ENCODE measurements at regions not wholly inside any gene's neighbourhood (a gene's known extent, or its start where the extent isn't known, plus 50 kb on each side); places are given as distances from the start of the nearest gene placed in this dataset.
"Not testable (repeated sequence)": the region's sequence is repeated elsewhere in the genome, so short reads cannot be mapped to it uniquely, and the experiment has no call there.

DNA sequence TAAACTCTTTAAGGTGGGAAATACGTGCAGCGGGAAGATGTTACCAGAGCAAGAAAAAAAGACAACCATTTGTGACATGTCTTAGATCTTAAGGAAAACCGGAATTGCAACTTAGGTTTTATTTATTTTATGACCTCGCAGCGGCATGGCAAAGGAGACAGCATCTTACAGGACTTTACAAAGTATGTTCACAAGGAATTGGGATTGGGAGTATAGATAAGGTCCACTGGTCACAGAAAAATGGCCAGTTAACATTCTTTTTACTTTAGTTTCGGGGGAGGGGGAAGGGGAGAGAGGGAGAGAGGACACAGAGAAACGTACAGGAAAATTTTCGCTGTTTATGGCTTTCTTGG is 104.5 kb upstream of the DIAPH3 start:
- Mint-ChIP-seq H3K36me3 (no peaks in the 10 kb centered on the region), H3K27ac (no peak overlapping the region), H3K4me3 (no peak overlapping the region), H3K27me3 (peaks cover 10% of the 10 kb centered on the region), H3K9me3 (peaks cover 0 to 3% (median 0%) of the 10 kb centered on the region in 7 donors), H3K4me1 (peaks cover 0 to 4% (median 0%) of the 10 kb centered on the region in 4 donors)
- no peaks in the 10 kb centered on the region for H3K36me3 ChIP-seq (ENCODE audit: control insufficient read depth, insufficient read depth, low read length)
- no peak overlapping the region for H3K27ac ChIP-seq (ENCODE audit: insufficient read depth, low read length, poor library complexity, severe bottlenecking)
- H3K27me3 ChIP-seq (ENCODE audit: control insufficient read depth, insufficient read depth, low read length) = peaks cover 6% of the 10 kb centered on the region
- no peak for DNase-seq
- no peaks in the 10 kb centered on the region for H3K4me1 ChIP-seq (ENCODE audit: control insufficient read depth, insufficient read depth, low read length, poor library complexity, severe bottlenecking)
- H3K4me3 ChIP-seq (ENCODE audit: low read depth, low read length) = peak overlapping the region; percentile 73
- ATAC-seq (ENCODE audit: low read depth in 2 of 2) = no peak
- H3K9me3 ChIP-seq (ENCODE audit: control insufficient read depth in 2 of 2, low read length in 2 of 2) = no peaks in the 10 kb centered on the region

- Mint-ChIP-seq H3K36me3 (no peaks in the 10 kb centered on the region), H3K4me3 (no peak overlapping the region), H3K27ac (no peak overlapping the region), H3K27me3 (peaks cover 12% of the 10 kb centered on the region), H3K4me1 (no peaks in the 10 kb centered on the region), H3K9me3 (peaks cover 0 to 4% (median 0%) of the 10 kb centered on the region in 7 donors)
- Histone ChIP-seq H3K4me1 (ENCODE audit: control insufficient read depth, insufficient read depth, low read length, poor library complexity, severe bottlenecking) (no peaks in the 10 kb centered on the region), H3K36me3 (ENCODE audit: control insufficient read depth, insufficient read depth, low read length) (no peaks in the 10 kb centered on the region), H3K9me3 (ENCODE audit: control insufficient read depth in 2 of 2, low read length in 2 of 2) (no peaks in the 10 kb centered on the region), H3K4me3 (ENCODE audit: low read depth, low read length) (no peak overlapping the region), H3K27me3 (ENCODE audit: control insufficient read depth, insufficient read depth, low read length) (peaks cover 2% of the 10 kb centered on the region), H3K27ac (ENCODE audit: insufficient read depth, low read length, poor library complexity, severe bottlenecking) (no peak overlapping the region)
- DNase-seq (no peak), ATAC-seq (ENCODE audit: low read depth in 2 of 2) (no peak)
Observed at GRCh38 chr13:60273971-60274527, 110.3 kb upstream of the DIAPH3 start.

DNA sequence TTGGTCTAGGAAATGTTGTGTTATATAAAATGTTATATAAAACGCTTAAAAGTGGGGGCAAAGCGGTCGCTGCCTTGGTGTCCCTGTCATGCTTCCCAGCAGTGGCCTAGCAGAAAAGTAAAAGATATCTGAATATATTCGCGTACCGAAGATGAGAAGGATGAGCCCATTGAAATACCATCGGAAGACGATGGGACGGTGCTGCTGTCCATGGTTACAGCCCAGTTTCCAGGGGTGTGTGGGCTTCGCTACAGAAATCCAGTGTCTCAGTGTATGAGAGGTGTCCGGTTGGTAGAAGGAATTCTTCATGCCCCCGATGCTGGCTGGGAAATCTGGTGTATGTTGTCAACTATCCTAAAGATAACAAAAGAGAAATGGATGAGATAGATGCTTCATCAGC is 110.9 kb upstream of the DIAPH3 start:
- peaks cover 12% of the 10 kb centered on the region for H3K27me3 Mint-ChIP-seq
- no peak overlapping the region for H3K27ac Mint-ChIP-seq
- H3K9me3 Mint-ChIP-seq = peaks cover 0 to 4% (median 0%) of the 10 kb centered on the region in 7 donors
- H3K27me3 ChIP-seq (ENCODE audit: control insufficient read depth, insufficient read depth, low read length) = no peaks in the 10 kb centered on the region
- H3K36me3 Mint-ChIP-seq = no peaks in the 10 kb centered on the region
- no peak overlapping the region for H3K4me3 Mint-ChIP-seq
- no peak overlapping the region for H3K4me3 ChIP-seq (ENCODE audit: low read depth, low read length)
- H3K4me1 Mint-ChIP-seq = no peaks in the 10 kb centered on the region
- H3K4me1 ChIP-seq (ENCODE audit: control insufficient read depth, insufficient read depth, low read length, poor library complexity, severe bottlenecking) = no peaks in the 10 kb centered on the region
- DNase-seq (no peak), ATAC-seq (ENCODE audit: low read depth in 2 of 2) (no peak)
- H3K36me3 ChIP-seq (ENCODE audit: control insufficient read depth, insufficient read depth, low read length) = no peaks in the 10 kb centered on the region
- H3K27ac ChIP-seq (ENCODE audit: insufficient read depth, low read length, poor library complexity, severe bottlenecking) = no peak overlapping the region
- H3K9me3 ChIP-seq (ENCODE audit: control insufficient read depth in 2 of 2, low read length in 2 of 2) = no peaks in the 10 kb centered on the region

DNA sequence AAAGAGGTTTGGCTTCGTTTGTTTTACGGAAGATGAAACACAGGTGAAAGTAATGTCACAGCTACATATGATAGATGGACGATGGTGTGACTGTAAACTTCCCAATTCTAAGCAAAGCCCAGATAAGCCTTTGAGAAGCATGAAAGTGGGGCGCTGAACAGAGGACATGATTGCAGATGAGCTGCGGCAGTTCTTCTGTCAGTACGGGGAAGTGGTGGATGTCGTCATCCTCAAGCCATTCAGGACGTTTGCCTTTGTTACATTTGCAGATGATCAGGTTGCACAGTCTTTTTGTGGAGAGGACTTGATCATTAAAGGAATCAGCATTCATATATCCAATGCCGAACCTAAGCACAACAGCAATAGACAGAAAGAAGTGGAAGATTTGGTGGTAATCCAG is 111.5 kb upstream of the DIAPH3 start:
- H3K27ac Mint-ChIP-seq = no peak overlapping the region
- H3K27me3 Mint-ChIP-seq = peaks cover 13% of the 10 kb centered on the region
- H3K4me3 ChIP-seq (ENCODE audit: low read depth, low read length) = no peak overlapping the region
- no peaks in the 10 kb centered on the region for H3K9me3 ChIP-seq (ENCODE audit: control insufficient read depth in 2 of 2, low read length in 2 of 2)
- no peak overlapping the region for H3K27ac ChIP-seq (ENCODE audit: insufficient read depth, low read length, poor library complexity, severe bottlenecking)
- DNase-seq (no peak), ATAC-seq (ENCODE audit: low read depth in 2 of 2) (no peak)
- no peaks in the 10 kb centered on the region for H3K36me3 Mint-ChIP-seq
- no peak overlapping the region for H3K4me3 Mint-ChIP-seq
- no peaks in the 10 kb centered on the region for H3K27me3 ChIP-seq (ENCODE audit: control insufficient read depth, insufficient read depth, low read length)
- H3K4me1 Mint-ChIP-seq = no peaks in the 10 kb centered on the region
- H3K9me3 Mint-ChIP-seq = peaks cover 0 to 4% (median 0%) of the 10 kb centered on the region in 7 donors
- no peaks in the 10 kb centered on the region for H3K4me1 ChIP-seq (ENCODE audit: control insufficient read depth, insufficient read depth, low read length, poor library complexity, severe bottlenecking)
- no peaks in the 10 kb centered on the region for H3K36me3 ChIP-seq (ENCODE audit: control insufficient read depth, insufficient read depth, low read length)

DNA sequence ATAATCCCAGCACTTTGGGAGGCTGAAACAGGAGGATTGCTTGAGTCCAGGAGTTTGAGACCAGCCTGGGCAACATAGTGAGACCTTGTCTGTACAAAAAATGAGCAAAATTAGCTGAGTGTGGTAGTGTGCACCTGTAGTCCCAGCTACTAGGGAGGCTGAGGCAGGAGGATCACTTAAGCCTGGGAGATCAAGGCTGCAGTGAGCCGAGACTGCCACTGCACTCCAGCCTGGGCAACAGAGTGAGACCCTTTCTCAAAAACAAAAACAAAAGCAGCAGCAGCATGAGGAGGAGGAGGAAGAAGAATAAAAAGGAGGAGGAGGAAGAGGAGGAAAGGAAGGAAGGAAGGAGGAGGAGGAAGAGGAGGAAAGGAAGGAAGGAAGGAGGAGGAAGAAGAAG is 116.5 kb upstream of the TDRD3 start:
- not testable (repeated sequence) for H3K4me1 Mint-ChIP-seq; H3K27me3 ChIP-seq (ENCODE audit: control insufficient read depth, insufficient read depth, low read length); H3K9me3 Mint-ChIP-seq; H3K9me3 ChIP-seq (ENCODE audit: control insufficient read depth in 2 of 2, low read length in 2 of 2); H3K4me1 ChIP-seq (ENCODE audit: control insufficient read depth, insufficient read depth, low read length, poor library complexity, severe bottlenecking); H3K27ac ChIP-seq (ENCODE audit: insufficient read depth, low read length, poor library complexity, severe bottlenecking); DNase-seq; H3K4me3 Mint-ChIP-seq; ATAC-seq (ENCODE audit: low read depth in 2 of 2); H3K27ac Mint-ChIP-seq; H3K4me3 ChIP-seq (ENCODE audit: low read depth, low read length); H3K36me3 ChIP-seq (ENCODE audit: control insufficient read depth, insufficient read depth, low read length); H3K36me3 Mint-ChIP-seq
- H3K27me3 Mint-ChIP-seq = peaks cover 25% of the 10 kb centered on the region

DNA sequence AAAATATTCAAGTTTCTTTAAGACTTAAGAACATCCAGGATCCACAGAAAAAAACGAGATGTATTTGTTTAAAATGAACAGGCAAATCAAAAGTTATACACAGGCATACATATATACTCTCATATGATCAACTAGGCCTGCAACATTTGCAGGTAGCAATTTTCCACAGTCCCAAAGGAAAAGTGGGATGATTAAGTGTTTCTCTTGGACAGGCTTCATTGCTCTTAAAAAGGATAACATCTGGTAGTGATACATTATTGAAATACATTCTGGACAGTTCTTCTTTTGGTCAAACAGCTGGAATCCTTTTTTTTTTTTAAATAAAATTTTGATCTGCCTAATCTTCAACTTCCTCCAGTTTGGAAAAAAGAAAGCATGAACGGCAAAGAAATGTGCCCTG is 114.8 kb upstream of the TDRD3 start:
- Mint-ChIP-seq H3K9me3 (peaks cover 0 to 1% (median 0%) of the 10 kb centered on the region in 7 donors), H3K4me1 (no peaks in the 10 kb centered on the region), H3K27me3 (peaks cover 29% of the 10 kb centered on the region), H3K4me3 (no peak overlapping the region), H3K27ac (no peak overlapping the region), H3K36me3 (no peaks in the 10 kb centered on the region)
- no peak overlapping the region for H3K4me3 ChIP-seq (ENCODE audit: low read depth, low read length)
- no peak for ATAC-seq (ENCODE audit: low read depth in 2 of 2)
- H3K36me3 ChIP-seq (ENCODE audit: control insufficient read depth, insufficient read depth, low read length) = no peaks in the 10 kb centered on the region
- DNase-seq = no peak
- H3K9me3 ChIP-seq (ENCODE audit: control insufficient read depth in 2 of 2, low read length in 2 of 2) = no peaks in the 10 kb centered on the region
- H3K27ac ChIP-seq (ENCODE audit: insufficient read depth, low read length, poor library complexity, severe bottlenecking) = no peak overlapping the region
- peaks cover 3% of the 10 kb centered on the region for H3K27me3 ChIP-seq (ENCODE audit: control insufficient read depth, insufficient read depth, low read length)
- H3K4me1 ChIP-seq (ENCODE audit: control insufficient read depth, insufficient read depth, low read length, poor library complexity, severe bottlenecking) = no peaks in the 10 kb centered on the region

- Mint-ChIP-seq H3K27ac (peak overlapping the region in 1 of 3 donors; percentile 10), H3K36me3 (no peaks in the 10 kb centered on the region), H3K27me3 (peaks cover 29% of the 10 kb centered on the region), H3K4me1 (no peaks in the 10 kb centered on the region), H3K9me3 (no peaks in the 10 kb centered on the region), H3K4me3 (no peak overlapping the region)
- peaks cover 3% of the 10 kb centered on the region for H3K27me3 ChIP-seq (ENCODE audit: control insufficient read depth, insufficient read depth, low read length)
- no peak overlapping the region for H3K4me3 ChIP-seq (ENCODE audit: low read depth, low read length)
- DNase-seq = no peak
- no peaks in the 10 kb centered on the region for H3K9me3 ChIP-seq (ENCODE audit: control insufficient read depth in 2 of 2, low read length in 2 of 2)
- no peak overlapping the region for H3K27ac ChIP-seq (ENCODE audit: insufficient read depth, low read length, poor library complexity, severe bottlenecking)
- no peak for ATAC-seq (ENCODE audit: low read depth in 2 of 2)
- no peaks in the 10 kb centered on the region for H3K4me1 ChIP-seq (ENCODE audit: control insufficient read depth, insufficient read depth, low read length, poor library complexity, severe bottlenecking)
- H3K36me3 ChIP-seq (ENCODE audit: control insufficient read depth, insufficient read depth, low read length) = no peaks in the 10 kb centered on the region
Observed at GRCh38 chr13:60282708-60283107, 114.3 kb upstream of the TDRD3 start.

DNA sequence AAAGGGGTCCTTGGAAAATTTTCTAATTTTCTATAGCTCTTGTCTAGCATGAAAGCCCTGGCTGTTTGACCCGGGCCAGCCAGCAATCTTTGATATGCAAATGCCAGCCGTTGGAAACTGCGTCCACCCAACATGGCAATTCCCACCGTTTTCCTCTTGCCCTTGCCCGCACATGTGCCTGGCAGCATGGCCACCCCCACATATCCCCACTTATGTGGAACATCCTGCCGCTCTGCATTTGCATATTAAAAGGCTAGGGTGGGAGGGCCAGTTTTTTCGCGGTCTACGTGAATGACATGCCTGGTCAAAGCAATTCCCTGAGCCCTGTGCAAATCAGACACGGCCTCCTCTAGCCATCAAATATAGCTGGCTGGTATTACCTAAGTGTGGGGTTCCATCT is 110.3 kb upstream of the TDRD3 start:
- Mint-ChIP-seq H3K27ac (no peak overlapping the region), H3K9me3 (peaks cover 0 to 3% (median 0%) of the 10 kb centered on the region in 7 donors), H3K4me1 (no peaks in the 10 kb centered on the region), H3K4me3 (no peak overlapping the region), H3K27me3 (peaks cover 30% of the 10 kb centered on the region), H3K36me3 (no peaks in the 10 kb centered on the region)
- Histone ChIP-seq H3K4me1 (ENCODE audit: control insufficient read depth, insufficient read depth, low read length, poor library complexity, severe bottlenecking) (no peaks in the 10 kb centered on the region), H3K4me3 (ENCODE audit: low read depth, low read length) (no peak overlapping the region), H3K27me3 (ENCODE audit: control insufficient read depth, insufficient read depth, low read length) (no peaks in the 10 kb centered on the region), H3K36me3 (ENCODE audit: control insufficient read depth, insufficient read depth, low read length) (no peaks in the 10 kb centered on the region), H3K9me3 (ENCODE audit: control insufficient read depth in 2 of 2, low read length in 2 of 2) (no peaks in the 10 kb centered on the region), H3K27ac (ENCODE audit: insufficient read depth, low read length, poor library complexity, severe bottlenecking) (no peak overlapping the region)
- DNase-seq (no peak), ATAC-seq (ENCODE audit: low read depth in 2 of 2) (no peak)
